ENCODE measurements at regions not wholly inside any gene's neighbourhood (a gene's known extent, or its start where the extent isn't known, plus 50 kb on each side); places are given as distances from the start of the nearest gene placed in this dataset.

DNA sequence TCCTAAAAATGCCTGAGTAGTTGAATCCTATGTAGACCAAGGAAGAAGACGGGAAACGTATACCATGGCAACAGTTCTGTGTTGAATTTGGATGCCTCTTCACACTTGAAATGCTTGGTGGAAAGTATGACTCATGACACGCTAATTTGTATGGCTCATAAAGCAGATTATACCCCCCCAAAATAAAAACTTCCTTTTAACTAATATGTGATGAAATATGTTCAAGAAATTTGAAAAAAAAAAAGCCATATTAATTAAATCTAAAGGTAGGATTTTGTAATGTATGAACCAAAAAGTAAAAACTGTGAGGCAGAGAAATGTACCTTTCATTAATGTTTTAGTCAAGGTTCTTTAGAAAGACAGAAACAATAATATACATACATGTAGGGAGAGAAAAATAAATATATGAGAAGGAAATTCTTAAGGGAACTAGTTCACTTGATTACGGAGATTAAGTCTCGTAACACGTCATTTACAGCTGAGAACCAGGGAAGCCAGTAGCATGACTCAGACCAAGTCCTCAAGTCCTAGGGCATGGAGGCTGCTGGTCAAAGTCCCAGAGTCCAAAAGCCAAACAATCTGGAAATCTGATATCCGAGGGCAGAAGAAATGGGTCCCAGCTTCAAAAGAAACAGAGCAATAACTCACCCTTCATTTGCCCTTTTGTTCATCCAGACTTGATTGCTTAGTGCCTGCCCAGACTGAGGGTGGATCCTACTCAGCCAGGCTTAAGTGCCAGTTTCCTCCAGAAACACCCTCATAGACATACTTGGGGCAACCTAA, 485.1 kb downstream of the SEMA3D start:
- peak in 1 of 11 donors; percentile 4 for DNase-seq (ENCODE audit: extremely low read depth in 1 of 11, low read depth in 9 of 11, low spot score in 4 of 11)

DNA sequence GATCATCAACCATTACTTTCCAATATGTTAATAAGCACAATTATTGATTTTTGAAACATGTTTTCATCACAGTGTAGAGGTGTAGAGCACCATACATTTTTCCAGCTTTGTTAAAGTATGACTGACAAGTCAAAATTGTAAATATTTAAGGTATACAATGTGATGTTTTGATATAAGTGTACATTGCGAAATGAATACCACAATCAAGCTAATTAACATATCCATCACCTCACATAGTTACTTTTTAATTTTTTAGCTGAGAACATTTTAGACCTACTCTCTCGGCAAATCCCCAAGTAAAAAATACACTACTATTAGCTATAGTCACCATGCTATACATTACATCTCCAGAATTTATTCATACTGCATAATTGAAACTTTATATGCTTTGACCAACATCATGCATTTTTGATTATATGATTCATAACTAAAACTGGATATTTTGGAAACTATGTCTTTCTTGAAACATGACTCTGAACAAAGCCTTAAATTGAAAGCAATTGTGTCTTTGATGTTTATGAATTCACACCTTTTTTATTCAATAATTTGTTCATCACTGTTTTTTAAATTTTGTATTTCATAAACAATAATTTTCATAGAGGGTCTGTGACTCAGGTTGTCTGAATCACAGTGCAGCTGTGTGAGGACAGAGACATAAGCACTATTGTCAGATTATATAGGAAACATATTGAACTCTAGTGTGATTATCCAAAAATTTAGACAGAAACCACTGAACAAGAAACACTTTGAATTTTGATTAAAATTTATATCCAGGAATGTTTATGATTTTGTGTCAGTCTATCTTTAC, 486.1 kb downstream of the SEMA3D start:
- DNase-seq (ENCODE audit: extremely low read depth in 1 of 11, low read depth in 9 of 11, low spot score in 4 of 11), result no peak

DNA sequence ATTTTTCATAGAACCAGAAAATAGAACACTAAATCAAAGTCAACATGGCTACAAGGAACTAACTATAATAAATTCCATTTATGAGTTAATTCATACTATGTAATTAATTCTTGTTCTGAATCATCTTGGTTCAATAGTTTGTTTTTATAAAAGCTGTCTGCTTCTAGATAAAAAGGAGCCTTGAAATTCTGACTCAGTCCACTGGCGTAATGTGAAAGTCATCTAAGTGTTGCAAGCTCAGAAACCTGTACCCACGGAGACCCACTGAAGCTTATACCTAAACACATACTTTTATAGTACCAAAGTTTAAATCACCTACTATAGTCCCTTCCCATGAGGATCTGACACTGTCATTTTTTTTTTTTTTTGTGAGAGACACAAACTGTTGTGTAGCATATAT, 489.4 kb downstream of the SEMA3D start:
- no peak for DNase-seq (ENCODE audit: extremely low read depth in 1 of 11, low read depth in 9 of 11, low spot score in 4 of 11)

DNA sequence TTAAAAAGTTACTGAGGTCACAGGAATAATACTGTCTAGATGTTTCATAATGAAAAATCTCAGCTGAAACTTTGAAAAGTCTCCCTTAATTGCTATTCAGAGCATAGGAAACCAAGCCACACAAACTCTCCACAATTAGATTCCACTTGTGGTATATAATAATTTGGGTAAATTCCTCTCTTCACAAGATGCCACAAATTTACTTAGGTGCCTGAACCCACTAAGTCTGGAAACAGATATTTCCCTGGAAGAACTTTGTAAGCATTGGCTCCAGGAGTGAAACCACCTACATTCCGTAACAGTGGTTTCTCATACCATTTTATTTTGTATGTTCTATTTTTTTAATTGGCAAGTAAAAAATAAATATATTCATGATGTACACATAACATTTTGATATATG, 493.4 kb downstream of the SEMA3D start:
- no peak for DNase-seq (ENCODE audit: extremely low read depth in 1 of 11, low read depth in 9 of 11, low spot score in 4 of 11)

DNA sequence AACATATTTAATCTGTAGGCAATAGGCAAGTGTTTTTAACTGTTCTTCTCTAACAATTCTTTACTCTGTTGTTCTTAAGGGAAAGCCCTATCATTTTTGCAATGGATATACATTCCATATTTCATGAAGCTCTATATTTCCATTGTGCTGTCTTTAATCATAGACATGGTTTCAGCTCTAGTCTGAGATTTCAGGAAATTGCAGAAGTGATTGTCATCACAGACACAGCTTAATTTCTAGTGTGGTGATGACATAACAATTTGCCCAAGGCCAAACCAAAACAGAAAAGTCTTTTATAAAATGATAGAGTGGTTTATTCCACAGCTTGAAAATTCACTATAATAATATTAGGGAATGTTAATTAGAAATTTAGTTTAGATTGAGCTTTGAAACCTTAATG, 494.1 kb upstream of the SEMA3A start:
- DNase-seq (ENCODE audit: extremely low read depth in 1 of 11, low read depth in 9 of 11, low spot score in 4 of 11), result no peak

DNA sequence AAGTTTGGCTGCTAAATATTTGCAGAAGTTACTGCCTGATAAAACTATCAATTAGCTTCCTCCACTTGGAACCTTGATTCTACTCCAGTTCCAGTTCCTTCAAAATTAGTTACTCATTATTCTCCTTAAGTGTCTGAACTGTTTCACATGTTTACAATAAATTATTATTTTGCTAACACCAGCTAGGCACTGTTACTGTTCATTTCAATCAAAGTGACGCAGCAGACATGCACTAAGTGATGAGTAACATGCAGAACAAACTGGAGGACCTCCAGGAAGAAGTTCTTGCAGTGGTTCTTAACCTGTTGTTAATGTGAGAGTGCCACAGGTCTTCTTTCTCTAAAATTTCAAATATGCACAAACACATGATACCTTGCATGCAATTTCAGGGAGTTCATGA, 491.8 kb upstream of the SEMA3A start:
- DNase-seq (ENCODE audit: extremely low read depth in 1 of 11, low read depth in 9 of 11, low spot score in 4 of 11), result no peak

DNA sequence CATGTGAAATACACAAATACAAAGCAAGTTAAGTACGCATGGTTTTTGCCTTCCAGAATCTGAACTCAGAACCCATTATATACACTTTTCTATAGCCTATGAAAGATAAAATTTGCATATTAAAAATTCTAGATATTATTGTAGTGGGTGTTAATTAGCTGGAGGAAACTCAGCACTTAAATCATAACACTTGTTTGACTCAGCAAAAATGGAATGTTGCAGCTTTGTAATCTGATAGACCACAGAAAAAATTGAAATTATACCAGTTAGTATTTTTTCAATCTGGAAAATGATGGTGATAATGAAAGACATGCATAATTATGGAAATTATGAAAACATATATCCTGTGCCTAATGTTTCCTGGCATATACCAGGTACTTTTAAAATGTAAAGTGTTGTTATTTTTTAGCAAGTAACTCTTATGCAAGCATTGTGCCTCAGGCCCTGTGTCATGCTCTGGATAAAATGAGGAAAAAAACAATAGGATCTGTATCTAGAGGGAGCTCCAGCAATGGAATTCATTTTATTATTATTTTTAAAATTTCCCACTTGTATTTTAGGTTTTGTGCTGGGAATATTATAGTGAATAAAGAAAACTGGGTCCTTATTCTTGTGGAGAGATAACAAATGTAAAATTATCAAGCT, 490.4 kb upstream of the SEMA3A start:
- no peak for DNase-seq (ENCODE audit: extremely low read depth in 1 of 11, low read depth in 9 of 11, low spot score in 4 of 11)

DNA sequence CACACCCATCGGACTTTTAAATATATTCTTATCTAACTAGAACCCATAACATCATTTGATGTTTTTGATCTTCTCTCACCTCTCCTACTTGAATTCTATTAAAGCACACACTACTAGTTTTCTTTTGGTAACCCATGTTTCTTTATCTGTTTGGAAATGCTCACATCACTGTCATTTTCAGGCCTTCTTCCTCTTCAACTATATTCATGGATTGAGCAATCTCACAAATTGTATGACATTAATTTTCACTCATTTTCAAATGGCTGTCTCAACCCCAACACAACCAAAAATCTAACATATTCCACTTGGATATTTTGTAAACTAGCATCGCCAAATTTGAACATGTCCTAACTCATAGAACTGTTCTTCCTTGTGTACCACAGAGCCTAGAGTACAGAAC, 488.0 kb upstream of the SEMA3A start:
- no peak for DNase-seq (ENCODE audit: extremely low read depth in 1 of 11, low read depth in 9 of 11, low spot score in 4 of 11)

DNA sequence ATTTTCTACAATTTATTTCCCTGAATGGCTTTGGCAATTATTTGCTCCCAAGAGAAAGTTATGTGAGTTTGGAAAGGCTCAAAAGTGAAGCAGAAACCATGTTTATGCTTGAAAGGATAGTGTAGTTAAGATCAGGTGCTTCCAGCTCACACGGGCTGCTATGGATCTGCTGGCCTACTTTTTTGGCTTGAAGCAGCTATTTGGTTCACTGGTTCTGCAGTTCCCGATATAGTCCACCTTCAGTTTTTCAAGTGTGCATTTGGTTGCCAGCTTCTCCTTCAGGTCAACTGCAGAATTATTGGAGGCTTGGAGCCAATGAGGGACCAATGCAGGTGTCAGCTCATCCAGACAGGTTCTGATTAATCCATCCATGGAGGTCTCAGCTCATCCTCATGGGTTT, 484.3 kb upstream of the SEMA3A start:
- no peak for DNase-seq (ENCODE audit: extremely low read depth in 1 of 11, low read depth in 9 of 11, low spot score in 4 of 11)

DNA sequence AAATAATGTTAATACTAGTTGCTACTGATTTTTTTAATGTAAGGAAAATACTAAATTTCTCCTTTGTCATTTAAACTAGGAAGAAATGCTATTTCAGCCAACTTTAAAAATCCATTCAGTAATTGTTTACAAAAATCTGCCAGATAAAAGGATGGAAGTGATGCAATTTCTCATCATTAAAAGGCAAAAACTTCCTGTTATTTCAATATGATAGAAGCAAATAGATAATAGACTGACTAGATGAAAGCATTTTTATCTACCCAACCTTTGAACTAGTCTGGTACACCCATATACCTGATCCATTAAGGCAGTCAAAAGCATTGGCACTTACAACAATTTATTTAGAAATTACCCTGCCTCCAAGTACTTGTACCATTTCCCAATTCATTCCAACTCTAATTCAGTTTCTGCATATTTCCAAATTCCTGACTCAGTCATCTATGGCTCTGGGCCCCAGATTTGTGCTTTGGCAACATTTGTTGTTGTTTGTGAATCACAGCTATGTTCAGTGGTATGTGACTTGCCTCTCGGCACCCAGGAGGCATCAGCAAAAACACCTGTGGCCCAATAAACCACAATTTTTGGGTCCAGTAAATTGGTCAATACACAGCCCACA, 482.6 kb upstream of the SEMA3A start:
- no peak for DNase-seq (ENCODE audit: extremely low read depth in 1 of 11, low read depth in 9 of 11, low spot score in 4 of 11)

DNA sequence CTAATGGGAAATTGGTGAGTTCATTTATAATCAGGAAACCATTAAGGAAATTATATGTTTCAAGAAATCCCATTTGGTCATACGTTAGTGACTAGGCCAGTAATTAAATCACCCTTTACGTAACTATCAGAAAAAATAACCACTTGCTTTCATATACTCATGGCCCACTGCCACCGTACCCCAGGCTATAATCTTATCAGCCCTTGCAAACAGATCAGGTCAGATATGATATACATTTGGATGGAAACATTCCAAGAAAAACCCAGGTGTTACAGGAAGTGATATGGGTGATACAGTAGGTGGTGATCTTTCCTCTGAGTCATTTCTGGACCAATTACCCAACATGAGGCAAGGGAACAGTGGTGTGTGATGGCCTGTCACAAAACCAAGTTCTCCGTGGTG, 481.0 kb upstream of the SEMA3A start:
- no peak for DNase-seq (ENCODE audit: extremely low read depth in 1 of 11, low read depth in 9 of 11, low spot score in 4 of 11)

DNA sequence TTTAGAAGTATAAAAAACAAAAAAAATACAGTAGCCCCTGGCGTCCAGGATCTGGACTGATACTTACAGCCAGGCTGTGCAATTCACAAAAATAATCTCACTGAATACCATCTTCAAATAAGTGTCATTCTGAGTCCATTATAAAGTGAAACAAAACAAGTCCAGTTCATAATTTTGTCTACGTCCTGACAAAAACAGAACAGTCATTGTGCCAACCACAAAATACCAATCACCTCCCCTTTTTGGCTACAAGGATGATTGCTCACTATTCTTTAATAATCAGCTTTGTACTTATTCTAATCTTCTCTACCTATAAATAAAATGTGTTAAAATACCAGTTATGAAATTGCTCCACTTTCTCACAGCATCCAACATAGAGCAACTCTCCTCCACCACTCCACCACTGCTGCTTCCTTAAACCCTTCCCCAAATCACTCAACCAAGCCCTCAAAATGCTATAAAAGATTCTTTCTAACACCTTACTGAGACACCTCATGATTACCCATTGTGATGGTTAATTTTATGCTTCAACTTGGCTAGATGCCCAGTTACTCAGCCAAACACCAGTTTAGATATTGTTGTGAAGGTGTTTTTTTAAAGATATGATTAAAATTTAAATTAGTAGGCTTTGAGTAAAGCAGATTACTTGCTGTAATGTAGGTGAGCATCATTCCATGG, 479.8 kb upstream of the SEMA3A start:
- DNase-seq (ENCODE audit: extremely low read depth in 1 of 11, low read depth in 9 of 11, low spot score in 4 of 11), result no peak

DNA sequence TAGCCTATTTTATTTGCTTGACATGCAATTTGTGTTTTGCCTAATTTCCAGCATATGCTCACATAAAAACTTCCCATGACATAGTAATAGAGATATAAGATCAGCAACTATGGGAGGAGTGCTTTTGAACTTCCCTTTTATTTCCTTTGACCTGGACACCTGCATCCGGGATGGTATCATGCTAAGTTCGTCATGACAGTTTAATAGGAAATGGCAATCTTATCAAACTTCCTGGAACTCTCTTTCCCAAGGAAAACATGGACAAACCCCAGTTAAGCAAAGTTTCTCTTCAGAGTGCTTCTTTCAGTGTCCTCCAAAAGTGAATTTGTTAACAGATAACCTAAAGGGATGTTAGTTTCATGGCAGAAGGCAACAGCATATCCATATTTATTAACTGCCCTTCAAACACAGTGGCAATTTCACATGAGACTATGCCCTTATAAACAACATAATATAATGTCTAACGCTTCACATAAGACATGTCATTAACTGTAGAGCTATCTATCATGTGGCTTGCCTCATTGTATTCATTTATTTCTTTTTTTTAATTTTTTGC, 474.7 kb upstream of the SEMA3A start:
- DNase-seq (ENCODE audit: extremely low read depth in 1 of 11, low read depth in 9 of 11, low spot score in 4 of 11), result peak in 1 of 11 donors; percentile 8

DNA sequence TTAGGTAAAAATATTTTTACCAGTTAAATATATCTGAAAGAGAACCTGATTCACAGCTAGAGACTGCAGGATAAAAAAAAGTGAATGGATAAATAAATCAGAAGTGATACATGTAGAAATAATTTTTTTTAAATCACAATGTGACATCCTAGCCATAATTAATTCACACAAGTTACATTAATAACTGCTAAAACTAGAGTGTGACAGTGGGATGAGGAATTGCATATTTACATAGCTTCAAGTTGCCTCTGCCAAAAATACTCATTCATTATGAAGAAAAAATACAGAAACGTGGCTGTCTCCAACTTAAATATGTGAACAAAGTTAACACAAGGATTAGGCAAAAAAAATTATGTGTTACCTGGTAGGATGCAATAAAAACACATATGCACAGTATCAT, 473.5 kb upstream of the SEMA3A start:
- DNase-seq (ENCODE audit: extremely low read depth in 1 of 11, low read depth in 9 of 11, low spot score in 4 of 11), result no peak

DNA sequence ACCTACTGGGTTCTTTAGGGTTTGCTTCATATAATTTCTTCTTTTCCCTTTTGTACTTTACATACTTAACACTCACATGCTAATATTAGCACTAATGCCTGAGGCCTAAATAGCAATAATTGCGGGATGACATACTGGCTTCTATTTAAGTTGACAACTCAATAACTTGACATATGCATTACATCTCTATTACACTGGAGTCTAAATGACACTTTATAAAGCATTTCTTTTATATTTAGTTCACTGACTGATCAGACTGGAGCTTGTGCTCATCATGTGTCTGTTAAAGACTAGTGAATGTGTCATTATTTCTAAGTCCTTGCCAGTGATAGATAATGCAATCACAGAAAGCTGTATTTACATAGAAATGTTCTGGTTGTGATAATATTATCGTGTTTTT, 472.1 kb upstream of the SEMA3A start:
- no peak for DNase-seq (ENCODE audit: extremely low read depth in 1 of 11, low read depth in 9 of 11, low spot score in 4 of 11)

DNA sequence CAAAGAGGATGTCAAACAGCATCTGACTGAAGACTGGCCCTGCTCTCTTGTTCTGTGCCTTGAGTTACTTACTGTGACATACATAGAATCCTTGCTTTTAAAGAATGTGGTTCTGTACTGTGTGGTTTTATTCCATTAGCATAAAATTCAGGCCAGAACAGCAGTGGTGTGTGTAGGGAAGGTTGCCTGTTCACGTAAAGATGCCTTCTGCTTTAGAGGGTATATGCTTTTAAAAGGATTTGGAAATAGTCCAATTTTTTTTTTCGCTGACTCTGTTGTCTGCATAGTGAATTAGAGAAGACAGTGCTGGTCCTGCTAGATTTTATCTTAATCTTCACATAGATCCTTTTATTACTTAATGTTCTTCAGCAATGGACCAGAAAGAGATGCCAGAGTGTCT, 470.8 kb upstream of the SEMA3A start:
- no peak for DNase-seq (ENCODE audit: extremely low read depth in 1 of 11, low read depth in 9 of 11, low spot score in 4 of 11)

DNA sequence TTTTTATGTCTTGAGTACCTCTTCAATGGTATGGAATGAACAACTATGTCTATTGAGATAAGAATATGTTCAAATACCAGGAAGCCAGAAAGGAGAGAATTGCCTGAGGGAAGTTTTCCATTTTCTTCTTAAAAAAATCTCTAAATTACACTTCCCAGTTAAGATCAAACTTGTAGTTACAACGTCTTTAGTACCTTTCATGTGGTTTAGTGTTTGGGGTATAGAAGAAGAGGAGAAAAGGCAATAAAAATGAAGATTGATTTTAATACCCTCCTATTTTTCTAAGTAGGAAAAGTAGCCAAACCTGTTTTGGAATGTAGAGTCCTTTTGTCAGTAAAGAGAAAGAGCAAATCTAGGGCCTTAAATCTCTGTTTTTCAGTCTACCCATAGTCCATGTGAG, 470.0 kb upstream of the SEMA3A start:
- DNase-seq (ENCODE audit: extremely low read depth in 1 of 11, low read depth in 9 of 11, low spot score in 4 of 11), result no peak

DNA sequence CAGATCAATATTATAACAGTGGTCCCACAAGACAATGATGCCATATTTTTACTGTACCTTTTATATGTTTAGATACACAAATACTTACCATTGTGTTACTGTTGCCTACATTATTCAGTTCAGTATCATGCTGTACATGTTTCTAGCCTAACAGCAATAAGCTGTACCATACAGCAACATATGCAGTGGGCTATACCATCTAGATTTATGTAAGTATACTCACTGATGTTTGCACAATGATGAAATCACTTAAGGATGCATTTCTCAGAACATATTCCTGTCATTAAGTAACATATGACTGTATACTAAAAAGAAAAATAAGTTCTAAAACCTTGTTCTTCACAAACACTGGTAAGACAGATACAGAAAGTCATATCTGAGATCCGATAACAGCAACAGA, 468.6 kb upstream of the SEMA3A start:
- DNase-seq (ENCODE audit: extremely low read depth in 1 of 11, low read depth in 9 of 11, low spot score in 4 of 11), result no peak

DNA sequence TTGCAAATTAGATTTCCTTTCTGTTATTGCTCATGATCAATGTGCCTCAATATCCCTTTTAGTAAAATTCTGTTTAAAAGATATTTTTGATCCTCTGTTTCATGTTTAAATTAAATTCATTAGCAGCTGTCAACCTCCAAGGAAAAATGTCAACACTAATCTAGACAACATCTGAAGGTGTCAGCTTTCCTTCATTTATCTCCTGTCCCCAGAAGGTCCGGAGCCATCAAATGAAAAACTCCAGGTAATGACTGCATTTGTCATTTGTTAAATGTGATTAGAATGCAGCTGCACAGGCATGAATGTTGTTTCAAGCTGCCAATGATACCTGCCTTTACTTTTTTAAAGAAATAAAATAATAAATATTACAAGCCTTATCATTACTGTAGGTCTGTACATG, 463.7 kb upstream of the SEMA3A start:
- no peak for DNase-seq (ENCODE audit: extremely low read depth in 1 of 11, low read depth in 9 of 11, low spot score in 4 of 11)

Measured in renal cortex interstitium (tissue), 11 donors.